Esophagus muscularis mucosa (tissue), 4 donors: ENCODE measurements at regions not wholly inside any gene's neighbourhood (a gene's known extent, or its start where the extent isn't known, plus 50 kb on each side); places are given as distances from the start of the nearest gene placed in this dataset.

ENCODE experiments used
- DNase-seq: peaks from one replicate; pipeline ENCODE4 v3.0.0-alpha.2; 2017; ENCODE audit errors: extremely low spot score
- H3K27ac ChIP-seq, 4 donors: fragments of 200-600 bp; sonication (generic); replicated peaks in 1 of 4; 1 replicate in 3 of 4; 2 replicates in 1 of 4; pipeline ENCODE4 v1.5.1; 2016 to 2019; ENCODE audit warnings: mild to moderate bottlenecking in 1 of 4
- H3K27me3 ChIP-seq, 4 donors: fragments of 200-600 bp; sonication (generic); one replicate each; pipeline versions ENCODE4 v1.5.1 to v1.6.0; 2016 to 2019
- H3K36me3 ChIP-seq, 4 donors: fragments of 200-600 bp; sonication (generic); one replicate each; pipeline ENCODE4 v1.5.1; 2016 to 2019
- H3K4me1 ChIP-seq, 4 donors: fragments of 200-600 bp; sonication (generic); one replicate each; pipeline ENCODE4 v1.5.1; 2016 to 2019
- H3K4me3 ChIP-seq, 4 donors: fragments of 200-600 bp; sonication (generic); 1 replicate in 2 of 4; 2 replicates in 2 of 4; pipeline ENCODE4 v1.5.1; 2016 to 2019; ENCODE audit warnings: mild to moderate bottlenecking in 4 of 4, moderate library complexity in 1 of 4
- H3K9me3 ChIP-seq, 4 donors: fragments of 200-600 bp; sonication (generic); 1 replicate in 3 of 4; 2 replicates in 1 of 4; pipeline ENCODE4 v1.5.1; 2016 to 2019
- EP300 ChIP-seq: sonication (generic); formaldehyde crosslinking; IDR thresholded peaks from one replicate; pipeline ENCODE4 v1.6.1; 2017; ENCODE audit warnings: antibody characterized with exemption
- POLR2A ChIP-seq: fragments of 450-650 bp; IDR thresholded peaks from one replicate; pipeline ENCODE4 v1.6.1; 2017; ENCODE audit warnings: antibody characterized with exemption, moderate library complexity, mild to moderate bottlenecking, low read depth
- POLR2AphosphoS5 ChIP-seq, 2 donors: sonication (generic); formaldehyde crosslinking; IDR thresholded peaks; one replicate each; pipeline ENCODE4 v1.6.1; 2017; ENCODE audit warnings: antibody characterized with exemption in 2 of 2
- WGBS: methylation state at CpG from one replicate; pipeline ENCODE4 v1.1.5; 2018; 5-methylcytosine and 5-hydroxymethylcytosine counted together
- intact Hi-C: fragments of 100-400 bp; cut with DNase I; formaldehyde crosslinking; loops from one replicate; pipeline ENCODE4 v1.15.1; 2023
- TF ChIP-seq, protein P1 (sequence below), 3 experiments: fragments of 200-600 bp in 2 of 3; fragments of 450-650 bp in 1 of 3; sonication (generic) in 2 of 3; IDR thresholded peaks; one replicate each; pipeline ENCODE4 v1.5.1; 2017 to 2019; ENCODE audit warnings: antibody characterized with exemption in 3 of 3, mild to moderate bottlenecking in 2 of 3, moderate library complexity in 1 of 3

DNA sequence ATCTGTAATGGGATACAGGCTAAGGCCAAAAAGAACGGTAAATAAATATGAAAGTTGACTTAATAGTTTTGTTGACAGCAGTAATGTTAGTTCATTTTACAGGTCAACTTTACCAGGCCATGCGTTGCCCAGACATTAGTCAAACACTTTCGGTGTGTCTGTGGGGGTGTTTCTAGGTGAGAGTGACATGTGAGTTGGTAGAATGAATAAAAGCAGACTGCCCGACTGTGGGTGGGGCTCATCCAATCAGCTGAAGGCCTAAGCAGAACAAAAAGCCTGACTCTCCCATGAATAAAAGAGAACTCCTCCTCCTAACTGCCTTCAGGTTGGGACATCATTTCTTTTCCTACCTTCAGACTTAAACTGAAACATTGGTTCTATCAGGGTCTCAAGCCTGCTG, 132.3 kb downstream of the MTPAP start:
- Histone ChIP-seq H3K36me3 (no peaks in the 10 kb centered on the region), H3K27ac (no peak overlapping the region), H3K4me3 (no peak overlapping the region), H3K9me3 (no peaks in the 10 kb centered on the region), H3K4me1 (peaks cover 4 to 19% (median 7%) of the 10 kb centered on the region in 4 donors), H3K27me3 (no peaks in the 10 kb centered on the region)
- peak; percentile 47 for DNase-seq
- WGBS = 84% methylated on average over 4 of the region's 4 CpGs
- TF ChIP-seq POLR2AphosphoS5 (IDR thresholded peaks at IDR 0.05) (no peak), EP300 (no peak), POLR2A (no peak)
- TF ChIP-seq, protein P1, sequence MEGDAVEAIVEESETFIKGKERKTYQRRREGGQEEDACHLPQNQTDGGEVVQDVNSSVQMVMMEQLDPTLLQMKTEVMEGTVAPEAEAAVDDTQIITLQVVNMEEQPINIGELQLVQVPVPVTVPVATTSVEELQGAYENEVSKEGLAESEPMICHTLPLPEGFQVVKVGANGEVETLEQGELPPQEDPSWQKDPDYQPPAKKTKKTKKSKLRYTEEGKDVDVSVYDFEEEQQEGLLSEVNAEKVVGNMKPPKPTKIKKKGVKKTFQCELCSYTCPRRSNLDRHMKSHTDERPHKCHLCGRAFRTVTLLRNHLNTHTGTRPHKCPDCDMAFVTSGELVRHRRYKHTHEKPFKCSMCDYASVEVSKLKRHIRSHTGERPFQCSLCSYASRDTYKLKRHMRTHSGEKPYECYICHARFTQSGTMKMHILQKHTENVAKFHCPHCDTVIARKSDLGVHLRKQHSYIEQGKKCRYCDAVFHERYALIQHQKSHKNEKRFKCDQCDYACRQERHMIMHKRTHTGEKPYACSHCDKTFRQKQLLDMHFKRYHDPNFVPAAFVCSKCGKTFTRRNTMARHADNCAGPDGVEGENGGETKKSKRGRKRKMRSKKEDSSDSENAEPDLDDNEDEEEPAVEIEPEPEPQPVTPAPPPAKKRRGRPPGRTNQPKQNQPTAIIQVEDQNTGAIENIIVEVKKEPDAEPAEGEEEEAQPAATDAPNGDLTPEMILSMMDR (IDR thresholded peaks at IDR 0.05) = no peak
- intact Hi-C loops = no loop called here

DNA sequence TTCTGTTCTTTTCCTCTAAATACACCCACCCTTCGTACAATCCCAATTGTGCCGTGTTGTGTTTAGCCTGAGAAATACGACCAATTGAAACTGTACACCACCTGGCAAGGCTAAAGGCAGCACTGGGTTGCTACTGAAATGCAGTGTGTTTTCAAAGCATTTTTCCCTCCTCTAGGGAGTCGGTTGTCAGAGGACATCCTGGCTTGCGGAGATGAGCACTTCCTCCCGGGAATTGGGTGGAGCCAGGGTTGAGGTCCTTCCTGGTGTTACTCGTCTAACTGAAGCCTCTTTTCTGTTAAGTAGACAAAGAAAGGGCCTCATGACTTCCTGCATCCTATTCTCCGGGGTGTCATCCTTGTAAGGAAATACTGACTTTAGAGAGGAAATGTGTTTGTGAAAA, 133.5 kb downstream of the MTPAP start:
- Histone ChIP-seq H3K36me3 (no peaks in the 10 kb centered on the region), H3K27ac (peak overlapping the region in 1 of 4 donors; percentile 5), H3K4me3 (peak overlapping the region in 1 of 4 donors; percentile 1), H3K4me1 (peaks cover 4 to 18% (median 7%) of the 10 kb centered on the region in 4 donors), H3K9me3 (no peaks in the 10 kb centered on the region), H3K27me3 (no peaks in the 10 kb centered on the region)
- DNase-seq = no peak
- intact Hi-C loops = no loop called here
- TF ChIP-seq EP300 (no peak), POLR2AphosphoS5 (IDR thresholded peaks at IDR 0.05) (no peak), POLR2A (no peak)
- TF ChIP-seq, protein P1 (IDR thresholded peaks at IDR 0.05) = no peak
- WGBS = 64% methylated on average over 8 of the region's 8 CpGs

DNA sequence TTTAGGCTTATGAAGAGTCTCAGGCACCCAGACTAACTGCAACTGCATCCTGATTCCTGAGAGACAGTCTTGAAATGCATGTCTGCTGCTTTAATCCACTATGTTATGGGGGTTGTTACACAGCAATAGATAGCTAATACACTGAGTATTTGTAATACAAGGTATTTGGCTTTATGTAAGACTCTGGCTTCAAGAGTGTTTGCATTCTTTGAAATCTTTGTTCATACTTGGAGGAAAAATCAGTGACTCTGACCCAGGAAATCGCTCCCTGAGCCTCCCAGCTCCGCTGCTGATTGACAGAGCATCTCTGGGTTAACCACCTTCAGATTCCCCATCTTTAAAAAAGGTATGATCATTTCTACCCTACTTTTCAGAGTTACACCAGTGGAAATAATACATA, 133.9 kb downstream of the MTPAP start:
- Histone ChIP-seq H3K27me3 (no peaks in the 10 kb centered on the region), H3K4me3 (no peak overlapping the region), H3K27ac (no peak overlapping the region), H3K9me3 (no peaks in the 10 kb centered on the region), H3K4me1 (peaks cover 4 to 14% (median 7%) of the 10 kb centered on the region in 4 donors), H3K36me3 (no peaks in the 10 kb centered on the region)
- 68% methylated on average over 2 of the region's 2 CpGs for WGBS
- intact Hi-C loops = no loop called here
- TF ChIP-seq EP300 = no peak
- TF ChIP-seq POLR2AphosphoS5 (IDR thresholded peaks at IDR 0.05) = no peak
- TF ChIP-seq, protein P1 (IDR thresholded peaks at IDR 0.05) = no peak
- no peak for TF ChIP-seq POLR2A
- DNase-seq = no peak

DNA sequence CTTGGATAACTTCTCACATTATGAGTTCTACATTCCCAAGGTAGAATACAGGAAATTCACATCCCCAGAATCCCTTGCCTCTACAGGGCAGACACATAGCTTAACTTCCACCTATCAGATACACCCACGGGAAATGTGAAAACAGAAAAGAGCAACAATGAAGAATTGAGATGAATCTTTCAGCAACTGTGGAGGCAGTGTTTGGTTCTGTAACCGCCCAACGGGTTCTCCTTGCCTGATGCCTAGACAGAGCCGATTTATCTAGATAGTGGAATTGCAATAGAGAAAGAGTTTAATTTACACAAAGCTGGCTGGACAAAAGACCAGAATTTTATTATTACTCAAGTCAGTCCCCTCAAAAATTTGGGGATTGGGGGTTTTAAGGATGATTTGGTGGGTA, 138.8 kb downstream of the MTPAP start:
- intact Hi-C loops = no loop called here
- no peak overlapping the region for H3K27ac ChIP-seq
- TF ChIP-seq POLR2AphosphoS5 (IDR thresholded peaks at IDR 0.05) (no peak), EP300 (no peak), POLR2A (no peak)
- TF ChIP-seq, protein P1 (IDR thresholded peaks at IDR 0.05) = no peak
- no peak for DNase-seq
- WGBS = 95% methylated on average over 4 of the region's 4 CpGs
- H3K27me3 ChIP-seq = no peaks in the 10 kb centered on the region
- peaks cover under 1 to 4% (median 2%) of the 10 kb centered on the region in 4 donors for H3K4me1 ChIP-seq
- H3K4me3 ChIP-seq = no peak overlapping the region
- no peaks in the 10 kb centered on the region for H3K9me3 ChIP-seq
- H3K36me3 ChIP-seq = no peaks in the 10 kb centered on the region

DNA sequence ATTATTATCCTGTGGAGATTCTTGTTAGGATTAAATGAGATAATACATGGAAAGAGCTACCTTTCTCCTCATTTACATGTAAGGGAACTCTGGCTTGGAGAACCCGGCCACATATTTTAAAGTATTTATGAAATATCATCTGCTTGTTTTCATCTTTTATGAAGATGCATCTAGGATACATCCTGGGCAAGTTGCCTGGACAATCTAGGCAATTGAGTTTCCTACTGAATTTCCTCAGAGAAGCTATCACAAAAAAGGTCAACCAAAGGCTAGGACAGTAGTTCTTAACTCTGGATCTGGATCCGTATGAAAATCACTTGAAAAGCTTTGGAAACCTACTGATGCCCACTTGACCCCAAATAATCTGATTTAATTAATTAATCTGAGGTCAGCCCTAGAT, 140.7 kb downstream of the MTPAP start:
- Histone ChIP-seq H3K4me3 (no peak overlapping the region), H3K4me1 (no peaks in the 10 kb centered on the region), H3K9me3 (peaks cover 0 to 7% (median 0%) of the 10 kb centered on the region in 4 donors), H3K36me3 (no peaks in the 10 kb centered on the region), H3K27me3 (no peaks in the 10 kb centered on the region), H3K27ac (no peak overlapping the region)
- TF ChIP-seq, protein P1 (IDR thresholded peaks at IDR 0.05) = no peak
- TF ChIP-seq POLR2AphosphoS5 (IDR thresholded peaks at IDR 0.05) = no peak
- no peak for TF ChIP-seq EP300
- no peak for TF ChIP-seq POLR2A
- intact Hi-C loops = no loop called here
- 77% methylated on average over 2 of the region's 2 CpGs for WGBS
- no peak for DNase-seq
